ENCODE measurements at regions not wholly inside any gene's neighbourhood (a gene's known extent, or its start where the extent isn't known, plus 50 kb on each side); places are given as distances from the start of the nearest gene placed in this dataset.

DNA sequence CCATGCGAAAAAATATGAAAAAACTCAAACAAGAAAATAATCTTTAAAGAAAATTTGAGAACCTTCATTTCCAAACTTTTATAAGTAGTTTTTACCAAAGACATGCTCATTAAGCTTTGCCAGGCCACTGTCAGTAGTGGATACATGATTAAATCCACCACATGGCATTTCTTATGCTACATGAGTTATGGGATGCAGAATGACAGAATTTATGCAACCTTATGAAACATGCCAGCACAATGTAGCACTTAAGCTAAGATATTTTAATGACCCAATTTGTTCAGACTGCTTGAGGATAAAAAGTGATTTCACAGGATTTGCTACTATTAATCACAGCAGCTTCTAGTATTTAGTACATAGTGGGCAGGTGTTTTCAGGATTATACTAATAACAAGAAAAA is 123.3 kb downstream of the ATP23 start:
- dilution Hi-C loops (cut with HindIII; ENCODE audit: low sequenced_read_pairs, unreplicated experiment), result no loop called here
- intact Hi-C loops (cut with micrococcal nuclease), result no loop called here

More for the DNA sequence above, 123.3 kb downstream of the ATP23 start:
- H3K9me3 ChIP-seq (ENCODE audit: control insufficient read depth, insufficient read depth, low read length), result no peaks in the 10 kb centered on the region
- H3K27ac ChIP-seq (ENCODE audit: insufficient read depth, low read length), result no peak overlapping the region
- H2BK120ac ChIP-seq (ENCODE audit: low read depth, low read length), result no peak overlapping the region
- no peaks in the 10 kb centered on the region for H3K27me3 ChIP-seq (ENCODE audit: control insufficient read depth, insufficient read depth, low read length)
- H4K20me1 ChIP-seq (ENCODE audit: insufficient read depth, low read length), result no peaks in the 10 kb centered on the region
- H2BK20ac ChIP-seq (ENCODE audit: low read depth, low read length), result no peak overlapping the region
- H3K79me1 ChIP-seq (ENCODE audit: low read depth in 1 of 2, low read length in 2 of 2), result no peaks in the 10 kb centered on the region
- ChIA-PET POLR2A (ENCODE audit: unreplicated experiment) (no interaction called here), CTCF (no interaction called here)
- H4K91ac ChIP-seq (ENCODE audit: insufficient read depth, low read depth, low read length), result no peak overlapping the region
- H3K4ac ChIP-seq (ENCODE audit: low read depth, low read length), result no peak overlapping the region
- H3K9ac ChIP-seq (ENCODE audit: low read depth, low read length), result no peak overlapping the region
- H2BK5ac ChIP-seq (ENCODE audit: low read depth, low read length, poor library complexity, severe bottlenecking), result no peak overlapping the region
- no peak overlapping the region for H3K4me2 ChIP-seq (ENCODE audit: low read depth, low read length)
- H3K4me1 ChIP-seq (ENCODE audit: control insufficient read depth, insufficient read depth, low read length), result peaks cover 7% of the 10 kb centered on the region; the same call in 1 of the 2 replicates
- no peak overlapping the region for H3K4me3 ChIP-seq (ENCODE audit: insufficient read depth, low read depth, low read length)
- ATAC-seq (ENCODE audit: low read depth) (no peak), DNase-seq (no peak)
- no peak overlapping the region for H2AK9ac ChIP-seq (replicated peaks; ENCODE audit: low read depth, low read length, poor library complexity)
- no peak overlapping the region for H3K14ac ChIP-seq (replicated peaks; ENCODE audit: low read depth, low read length)
- no peak overlapping the region for H2AK5ac ChIP-seq (ENCODE audit: low read depth, low read length)
- no peak overlapping the region for H2AFZ ChIP-seq (replicated peaks; ENCODE audit: low read length, poor library complexity)
- no peak overlapping the region for H3K56ac ChIP-seq (ENCODE audit: extremely low read depth, insufficient read depth, low read length)
- TF ChIP-seq, protein P1, sequence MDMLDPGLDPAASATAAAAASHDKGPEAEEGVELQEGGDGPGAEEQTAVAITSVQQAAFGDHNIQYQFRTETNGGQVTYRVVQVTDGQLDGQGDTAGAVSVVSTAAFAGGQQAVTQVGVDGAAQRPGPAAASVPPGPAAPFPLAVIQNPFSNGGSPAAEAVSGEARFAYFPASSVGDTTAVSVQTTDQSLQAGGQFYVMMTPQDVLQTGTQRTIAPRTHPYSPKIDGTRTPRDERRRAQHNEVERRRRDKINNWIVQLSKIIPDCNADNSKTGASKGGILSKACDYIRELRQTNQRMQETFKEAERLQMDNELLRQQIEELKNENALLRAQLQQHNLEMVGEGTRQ (IDR thresholded peaks at IDR 0.05; ENCODE audit: low read depth, low read length), result no peak
- TF ChIP-seq RFX5 (IDR thresholded peaks at IDR 0.05; ENCODE audit: low read depth, low read length), result no peak
- TF ChIP-seq BHLHE40 (IDR thresholded peaks at IDR 0.05; ENCODE audit: low read depth, low read length), result no peak
- TF ChIP-seq SMC3 (IDR thresholded peaks at IDR 0.05; ENCODE audit: low read depth, low read length), result no peak
- TF ChIP-seq MAZ (IDR thresholded peaks at IDR 0.05; ENCODE audit: borderline replicate concordance, low read depth, low read length), result no peak
- TF ChIP-seq CEBPB (IDR thresholded peaks at IDR 0.05; ENCODE audit: low read depth, low read length), result no peak
- no CpG with 5 or more reads among the region's 1 CpG for whole genome bisulfite sequencing, 2 experiments (ENCODE audit: extremely low coverage in 2 of 2, insufficient read length in 1 of 2)
- no peak overlapping the region for H2BK15ac ChIP-seq (ENCODE audit: low read depth, low read length)
- H3K23ac ChIP-seq (ENCODE audit: low read depth, low read length), result no peak overlapping the region
- H4K8ac ChIP-seq (ENCODE audit: low read depth in 2 of 2, low read length in 2 of 2), result no peak overlapping the region
- no peak overlapping the region for H4K5ac ChIP-seq (ENCODE audit: low read depth, low read length)
- H3K18ac ChIP-seq (ENCODE audit: low read depth, low read length), result no peak overlapping the region
- H3K9me1 ChIP-seq (ENCODE audit: insufficient read depth, low read length), result no peaks in the 10 kb centered on the region
- no TSS peak for BruUV-seq (replicated peaks)
- H3K36me3 ChIP-seq (ENCODE audit: control insufficient read depth, insufficient read depth, low read length), result no peaks in the 10 kb centered on the region
- in situ Hi-C loops (cut with MboI; ENCODE audit: low sequenced_read_pairs), result no loop called here
